Uterus (tissue), 3 donors: ENCODE measurements at regions not wholly inside any gene's neighbourhood (a gene's known extent, or its start where the extent isn't known, plus 50 kb on each side); places are given as distances from the start of the nearest gene placed in this dataset.

ENCODE experiments used
- DNase-seq, 2 donors: peaks; one replicate each; pipeline ENCODE4 v3.0.0-alpha.2; 2019 to 2020
- H3K27ac ChIP-seq, 2 donors: fragments of 200-600 bp; sonication (generic); 1 replicate in 1 of 2; 2 replicates in 1 of 2; pipeline ENCODE4 v1.5.1; 2016 to 2018
- H3K27me3 ChIP-seq, 2 donors: fragments of 200-600 bp; sonication (generic); one replicate each; pipeline ENCODE4 v1.5.1; 2018 to 2019; ENCODE audit warnings: control low read depth in 1 of 2
- H3K36me3 ChIP-seq, 2 donors: fragments of 200-600 bp; sonication (generic); one replicate each; pipeline ENCODE4 v1.5.1; 2019; ENCODE audit warnings: control low read depth in 1 of 2
- H3K4me1 ChIP-seq, 2 donors: fragments of 200-600 bp; sonication (generic); one replicate each; pipeline ENCODE4 v1.5.1; 2018 to 2019; ENCODE audit warnings: control low read depth in 1 of 2
- H3K4me3 ChIP-seq, 2 donors: fragments of 200-600 bp; sonication (generic); 1 replicate in 1 of 2; 2 replicates in 1 of 2; pipeline ENCODE4 v1.5.1; 2018 to 2019; ENCODE audit warnings: mild to moderate bottlenecking in 1 of 2
- H3K9me3 ChIP-seq, 2 donors: fragments of 200-600 bp; sonication (generic); one replicate each; pipeline ENCODE4 v1.5.1; 2019; ENCODE audit warnings: control low read depth in 1 of 2
- CTCF ChIP-seq, 4 experiments: fragments of 200-600 bp in 2 of 4; fragments of 450-650 bp in 2 of 4; sonication (generic) in 2 of 4; IDR thresholded peaks; one replicate each; pipeline ENCODE4 v1.5.1; 2016 to 2019; ENCODE audit warnings: antibody characterized with exemption in 4 of 4, mild to moderate bottlenecking in 2 of 4, moderate library complexity in 1 of 4
- POLR2A ChIP-seq, 2 donors: fragments of 450-650 bp; IDR thresholded peaks; one replicate each; pipeline ENCODE4 v1.6.1; 2016; ENCODE audit warnings: antibody characterized with exemption in 2 of 2, mild to moderate bottlenecking in 1 of 2, moderate library complexity in 1 of 2
- intact Hi-C: fragments of 100-400 bp; cut with DNase I; formaldehyde crosslinking; loops from one replicate; pipeline ENCODE4 v1.15.1; 2023; ENCODE audit warnings: low total_unique reads
- donor health status: DM: yes; HTN: yes; CAD: no.

GRCh38 chr1:184164536-184164935 is 113.0 kb downstream of the TSEN15 start:
- Histone ChIP-seq H3K27me3 (no peaks in the 10 kb centered on the region), H3K9me3 (no peaks in the 10 kb centered on the region), H3K4me1 (no peaks in the 10 kb centered on the region), H3K27ac (no peak overlapping the region), H3K36me3 (no peaks in the 10 kb centered on the region), H3K4me3 (no peak overlapping the region)
- TF ChIP-seq POLR2A (IDR thresholded peaks at IDR 0.05) (no peak), CTCF (IDR thresholded peaks at IDR 0.05) (no peak)
- no peak for DNase-seq
- intact Hi-C loops = no loop called here

- Histone ChIP-seq H3K36me3 (no peaks in the 10 kb centered on the region), H3K27ac (no peak overlapping the region), H3K27me3 (no peaks in the 10 kb centered on the region), H3K4me1 (no peaks in the 10 kb centered on the region), H3K4me3 (no peak overlapping the region), H3K9me3 (no peaks in the 10 kb centered on the region)
- intact Hi-C loops = no loop called here
- TF ChIP-seq POLR2A (IDR thresholded peaks at IDR 0.05) (no peak), CTCF (IDR thresholded peaks at IDR 0.05) (no peak)
- DNase-seq = no peak
Measured at GRCh38 chr1:184166485-184166884, 115.0 kb downstream of the TSEN15 start.

GRCh38 chr1:184167352-184167751 is 115.8 kb downstream of the TSEN15 start:
- TF ChIP-seq CTCF (IDR thresholded peaks at IDR 0.05) = no peak
- TF ChIP-seq POLR2A (IDR thresholded peaks at IDR 0.05) = no peak
- Histone ChIP-seq H3K9me3 (no peaks in the 10 kb centered on the region), H3K27me3 (no peaks in the 10 kb centered on the region), H3K27ac (no peak overlapping the region), H3K4me3 (no peak overlapping the region), H3K36me3 (no peaks in the 10 kb centered on the region), H3K4me1 (no peaks in the 10 kb centered on the region)
- intact Hi-C loops = no loop called here
- DNase-seq = no peak

- H3K27me3 ChIP-seq = no peaks in the 10 kb centered on the region
- no peak for DNase-seq
- H3K9me3 ChIP-seq = no peaks in the 10 kb centered on the region
- no peaks in the 10 kb centered on the region for H3K4me1 ChIP-seq
- H3K36me3 ChIP-seq = no peaks in the 10 kb centered on the region
- TF ChIP-seq CTCF (IDR thresholded peaks at IDR 0.05) (no peak), POLR2A (IDR thresholded peaks at IDR 0.05) (no peak)
- H3K27ac ChIP-seq = no peak overlapping the region
- no peak overlapping the region for H3K4me3 ChIP-seq
- intact Hi-C loops = no loop called here
Measured at GRCh38 chr1:184170719-184171118, 119.2 kb downstream of the TSEN15 start.

GRCh38 chr1:184176058-184176457 is 124.5 kb downstream of the TSEN15 start:
- no peaks in the 10 kb centered on the region for H3K36me3 ChIP-seq
- no peaks in the 10 kb centered on the region for H3K4me1 ChIP-seq
- no peak overlapping the region for H3K4me3 ChIP-seq
- no peaks in the 10 kb centered on the region for H3K9me3 ChIP-seq
- no peak for TF ChIP-seq POLR2A (IDR thresholded peaks at IDR 0.05)
- no peak for TF ChIP-seq CTCF (IDR thresholded peaks at IDR 0.05)
- no peak for DNase-seq
- no peaks in the 10 kb centered on the region for H3K27me3 ChIP-seq
- H3K27ac ChIP-seq = no peak overlapping the region
- intact Hi-C loops = no loop called here
